ENCODE measurements at regions not wholly inside any gene's neighbourhood (a gene's known extent, or its start where the extent isn't known, plus 50 kb on each side); places are given as distances from the start of the nearest gene placed in this dataset.

DNA sequence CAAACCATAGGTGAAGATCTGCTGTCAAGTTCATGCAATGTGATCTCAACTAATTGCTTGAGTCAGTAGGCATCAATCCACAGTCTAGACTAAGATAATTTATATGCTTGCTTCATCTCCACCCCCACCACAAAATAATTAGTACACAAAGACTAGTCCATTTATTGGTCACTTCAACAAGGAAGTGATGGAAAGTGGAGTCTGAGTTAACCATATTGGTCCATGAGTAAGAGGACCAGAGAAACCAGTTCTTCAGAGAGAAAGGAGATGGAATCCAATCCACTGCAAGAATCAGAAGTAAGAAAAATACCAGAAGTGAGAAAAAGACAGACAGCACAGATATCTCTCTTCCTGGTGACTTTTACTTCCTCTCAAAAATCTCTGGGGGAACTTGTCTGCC, 366.5 kb downstream of the CHSY3 start:
- Histone ChIP-seq H3K4me2 (ENCODE audit: low read length) (no peak overlapping the region), H3K27me3 (ENCODE audit: insufficient read depth, low read length) (no peaks in the 10 kb centered on the region), H3K36me3 (ENCODE audit: control insufficient read depth in 1 of 2, insufficient read depth in 2 of 2, low read length in 2 of 2) (no peaks in the 10 kb centered on the region), H3K27ac (ENCODE audit: low read depth, low read length) (no peak overlapping the region), H3K79me2 (ENCODE audit: insufficient read depth, low read length) (no peaks in the 10 kb centered on the region), H3K9me3 (ENCODE audit: control insufficient read depth in 1 of 2, insufficient read depth in 1 of 2, low read depth in 1 of 2, low read length in 2 of 2) (no peaks in the 10 kb centered on the region), H3K9ac (ENCODE audit: low read length) (no peak overlapping the region), H3K4me3 (replicated peaks in 1 of 2; ENCODE audit: low read depth in 1 of 2, low read length in 2 of 2) (no peak overlapping the region), H4K20me1 (ENCODE audit: insufficient read depth) (no peaks in the 10 kb centered on the region), H2AFZ (ENCODE audit: low read depth, low read length, poor library complexity, severe bottlenecking) (no peak overlapping the region), H3K4me1 (ENCODE audit: control insufficient read depth in 1 of 2, insufficient read depth in 2 of 2, low read length in 2 of 2) (no peaks in the 10 kb centered on the region), H3K9me2 (ENCODE audit: insufficient read depth) (no peaks in the 10 kb centered on the region)
- no peak for TF ChIP-seq EZH2 (IDR thresholded peaks at IDR 0.05)
- no peak for TF ChIP-seq SP1 (IDR thresholded peaks at IDR 0.05; ENCODE audit: low read depth)
- TF ChIP-seq RAD21 (IDR thresholded peaks at IDR 0.05; ENCODE audit: low read depth) = no peak
- TF ChIP-seq CBX3 (IDR thresholded peaks at IDR 0.05; ENCODE audit: low read depth) = no peak
- no peak for TF ChIP-seq YY1 (IDR thresholded peaks at IDR 0.05; ENCODE audit: extremely low read depth, insufficient replicate concordance, low read depth, low read length)
- TF ChIP-seq POLR2A (IDR thresholded peaks at IDR 0.05; ENCODE audit: borderline replicate concordance, extremely low read depth, insufficient read depth, insufficient read length) = no peak
- no peak for TF ChIP-seq SRF (IDR thresholded peaks at IDR 0.05; ENCODE audit: low read depth)
- no peak for TF ChIP-seq FOSL1 (IDR thresholded peaks at IDR 0.05; ENCODE audit: low read depth)
- TF ChIP-seq, protein P1, sequence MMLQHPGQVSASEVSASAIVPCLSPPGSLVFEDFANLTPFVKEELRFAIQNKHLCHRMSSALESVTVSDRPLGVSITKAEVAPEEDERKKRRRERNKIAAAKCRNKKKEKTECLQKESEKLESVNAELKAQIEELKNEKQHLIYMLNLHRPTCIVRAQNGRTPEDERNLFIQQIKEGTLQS (IDR thresholded peaks at IDR 0.05) = no peak
- TF ChIP-seq EGR1 (IDR thresholded peaks at IDR 0.05; ENCODE audit: low read depth) = no peak
- TF ChIP-seq, protein P2, sequence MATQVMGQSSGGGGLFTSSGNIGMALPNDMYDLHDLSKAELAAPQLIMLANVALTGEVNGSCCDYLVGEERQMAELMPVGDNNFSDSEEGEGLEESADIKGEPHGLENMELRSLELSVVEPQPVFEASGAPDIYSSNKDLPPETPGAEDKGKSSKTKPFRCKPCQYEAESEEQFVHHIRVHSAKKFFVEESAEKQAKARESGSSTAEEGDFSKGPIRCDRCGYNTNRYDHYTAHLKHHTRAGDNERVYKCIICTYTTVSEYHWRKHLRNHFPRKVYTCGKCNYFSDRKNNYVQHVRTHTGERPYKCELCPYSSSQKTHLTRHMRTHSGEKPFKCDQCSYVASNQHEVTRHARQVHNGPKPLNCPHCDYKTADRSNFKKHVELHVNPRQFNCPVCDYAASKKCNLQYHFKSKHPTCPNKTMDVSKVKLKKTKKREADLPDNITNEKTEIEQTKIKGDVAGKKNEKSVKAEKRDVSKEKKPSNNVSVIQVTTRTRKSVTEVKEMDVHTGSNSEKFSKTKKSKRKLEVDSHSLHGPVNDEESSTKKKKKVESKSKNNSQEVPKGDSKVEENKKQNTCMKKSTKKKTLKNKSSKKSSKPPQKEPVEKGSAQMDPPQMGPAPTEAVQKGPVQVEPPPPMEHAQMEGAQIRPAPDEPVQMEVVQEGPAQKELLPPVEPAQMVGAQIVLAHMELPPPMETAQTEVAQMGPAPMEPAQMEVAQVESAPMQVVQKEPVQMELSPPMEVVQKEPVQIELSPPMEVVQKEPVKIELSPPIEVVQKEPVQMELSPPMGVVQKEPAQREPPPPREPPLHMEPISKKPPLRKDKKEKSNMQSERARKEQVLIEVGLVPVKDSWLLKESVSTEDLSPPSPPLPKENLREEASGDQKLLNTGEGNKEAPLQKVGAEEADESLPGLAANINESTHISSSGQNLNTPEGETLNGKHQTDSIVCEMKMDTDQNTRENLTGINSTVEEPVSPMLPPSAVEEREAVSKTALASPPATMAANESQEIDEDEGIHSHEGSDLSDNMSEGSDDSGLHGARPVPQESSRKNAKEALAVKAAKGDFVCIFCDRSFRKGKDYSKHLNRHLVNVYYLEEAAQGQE (IDR thresholded peaks at IDR 0.05; ENCODE audit: low read depth) = no peak
- no TSS peak for BruUV-seq (replicated peaks)
- ATAC-seq (no peak), DNase-seq (ENCODE audit: low read depth, low spot score) (no peak)
- POLR2A ChIA-PET = no interaction called here
- RAD21 ChIA-PET (ENCODE audit: low non-redundant PET in 1 of 2, low total read pairs in 2 of 2, uncharacterized antibody in 2 of 2, unreplicated experiment in 2 of 2) = no interaction called here
- intact Hi-C loops (cut with micrococcal nuclease) = no loop called here
- CTCF ChIA-PET = no interaction called here

All from HCT116 (cell line).